Muscle of leg (tissue), 3 donors: ENCODE measurements at regions not wholly inside any gene's neighbourhood (a gene's known extent, or its start where the extent isn't known, plus 50 kb on each side); places are given as distances from the start of the nearest gene placed in this dataset.
"Not testable (repeated sequence)": the region's sequence is repeated elsewhere in the genome, so short reads cannot be mapped to it uniquely, and the experiment has no call there.

Experiments
- DNase-seq: peaks from one replicate; pipeline ENCODE4 v3.0.0; 2013
- H3K27ac ChIP-seq: one replicate; pipeline ENCODE4 v1.5.1; 2013; ENCODE audit warnings: mild to moderate bottlenecking, low read length, control low read depth
- H3K27me3 ChIP-seq: one replicate; pipeline ENCODE4 v1.6.1; 2013; ENCODE audit warnings: low read length; ENCODE audit not compliant: control insufficient read depth, insufficient read depth
- H3K36me3 ChIP-seq: one replicate; pipeline ENCODE4 v1.6.1; 2013; ENCODE audit warnings: low read length; ENCODE audit not compliant: control insufficient read depth, insufficient read depth
- H3K4me1 ChIP-seq: one replicate; pipeline ENCODE4 v1.6.1; 2013; ENCODE audit warnings: low read length; ENCODE audit not compliant: control insufficient read depth, insufficient read depth
- H3K4me3 ChIP-seq: one replicate; pipeline ENCODE4 v1.5.1; 2013; ENCODE audit warnings: low read length, control low read depth
- H3K9me3 ChIP-seq: replicated peaks from 2 replicates; pipeline ENCODE4 v1.6.1; 2013; ENCODE audit warnings: low read depth, low read length; ENCODE audit not compliant: control insufficient read depth
- WGBS: methylation state at CpG from one replicate; pipeline ENCODE4 v1.1.5; 2013; ENCODE audit warnings: missing lambda C conversion rate; ENCODE audit not compliant: insufficient coverage; 5-methylcytosine and 5-hydroxymethylcytosine counted together

DNA sequence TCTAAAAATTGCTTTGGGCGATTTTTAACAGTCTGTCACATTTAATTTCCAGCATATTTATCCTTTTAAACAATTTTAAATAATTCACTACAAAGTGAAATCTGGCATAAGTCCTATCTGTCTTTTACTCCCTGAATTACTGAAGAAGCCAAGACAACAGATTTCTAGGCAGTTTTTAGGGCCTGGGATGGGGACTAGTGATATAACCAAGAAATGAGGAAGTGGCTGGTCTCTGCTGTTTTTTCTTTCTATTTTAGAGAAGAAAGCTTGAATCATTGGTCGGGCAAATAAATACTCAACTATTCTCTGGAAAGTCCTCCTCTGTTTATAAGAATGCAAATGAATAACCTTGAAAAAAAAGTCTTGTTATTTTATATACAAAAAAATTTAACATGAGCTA, 79.7 kb upstream of the SSBP2 start:
- Histone ChIP-seq H3K27me3 (no peaks in the 10 kb centered on the region), H3K36me3 (no peaks in the 10 kb centered on the region), H3K27ac (no peak overlapping the region), H3K4me1 (peaks cover 3% of the 10 kb centered on the region), H3K4me3 (no peak overlapping the region), H3K9me3 (no peaks in the 10 kb centered on the region)
- no peak for DNase-seq
- WGBS, result no CpG with 5 or more reads among the region's 2 CpGs

DNA sequence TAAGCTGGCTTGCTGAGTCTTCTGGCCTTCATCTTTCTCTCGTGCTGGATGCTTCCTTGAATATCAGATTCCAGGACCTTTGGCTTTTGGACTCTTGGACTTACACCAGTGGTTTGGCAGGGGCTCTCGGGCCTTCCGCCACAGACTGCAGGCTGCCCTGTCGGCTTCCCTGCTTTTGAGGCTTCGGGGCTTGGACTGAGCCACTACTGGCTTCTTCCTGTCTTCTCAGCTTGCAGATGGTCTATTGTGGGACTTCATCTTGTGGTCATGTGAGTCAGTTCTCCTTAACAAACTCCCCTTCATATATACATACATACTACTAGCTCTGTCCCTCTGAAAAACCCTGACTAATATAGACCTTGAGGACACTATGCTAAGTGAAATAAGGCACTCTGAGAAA, 78.3 kb upstream of the SSBP2 start:
- Histone ChIP-seq H3K27me3 (no peaks in the 10 kb centered on the region), H3K4me3 (no peak overlapping the region), H3K9me3 (no peaks in the 10 kb centered on the region), H3K4me1 (peaks cover 8% of the 10 kb centered on the region), H3K36me3 (no peaks in the 10 kb centered on the region), H3K27ac (no peak overlapping the region)
- DNase-seq, result peak; percentile 43
- WGBS, result 90% methylated on average over 2 of the region's 5 CpGs

DNA sequence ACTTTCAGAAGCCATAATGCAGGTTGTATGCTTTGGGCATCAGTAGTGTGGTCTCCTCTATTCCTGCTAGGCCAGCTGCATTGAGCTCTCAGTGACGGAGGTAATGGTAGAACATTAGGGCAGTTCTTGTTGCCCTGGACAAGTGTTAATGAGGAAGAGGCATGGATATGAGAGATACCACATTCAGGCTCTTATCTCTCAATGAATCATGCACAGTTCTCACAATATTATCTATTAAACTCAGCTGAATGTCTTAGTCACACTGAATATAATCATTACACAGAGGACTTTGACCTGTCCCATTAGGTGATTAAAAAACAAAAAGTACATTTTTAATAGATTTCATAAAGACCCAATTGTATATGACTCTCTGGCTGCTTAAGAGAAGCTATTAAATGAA, 76.6 kb upstream of the SSBP2 start:
- H3K9me3 ChIP-seq, result no peaks in the 10 kb centered on the region
- no peak for DNase-seq
- H3K36me3 ChIP-seq, result no peaks in the 10 kb centered on the region
- H3K4me1 ChIP-seq, result peaks cover 8% of the 10 kb centered on the region
- H3K27ac ChIP-seq, result no peak overlapping the region
- no peaks in the 10 kb centered on the region for H3K27me3 ChIP-seq
- WGBS, result no CpG with 5 or more reads among the region's 1 CpG
- H3K4me3 ChIP-seq, result no peak overlapping the region

DNA sequence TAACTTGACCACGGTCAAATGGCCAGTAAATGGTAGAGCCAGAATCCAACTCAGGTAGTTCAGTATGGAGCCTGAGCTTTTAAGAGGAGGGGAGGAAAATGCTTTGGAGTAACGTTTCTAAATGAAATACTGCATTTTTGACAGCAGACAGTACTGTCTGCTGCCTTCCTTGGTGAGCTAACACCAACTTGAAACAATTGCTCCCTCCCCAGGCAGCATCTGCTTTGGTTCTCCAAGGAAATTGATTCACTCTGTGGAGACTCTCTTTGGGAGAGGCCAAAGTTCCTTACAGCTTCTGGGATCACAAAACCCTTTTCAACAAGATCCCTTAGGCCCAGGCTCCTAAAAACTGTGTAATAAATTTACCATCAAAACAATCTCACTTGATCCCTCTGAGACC, 75.2 kb upstream of the SSBP2 start:
- Histone ChIP-seq H3K27me3 (no peaks in the 10 kb centered on the region), H3K4me3 (no peak overlapping the region), H3K4me1 (peaks cover 8% of the 10 kb centered on the region), H3K27ac (no peak overlapping the region), H3K9me3 (no peaks in the 10 kb centered on the region), H3K36me3 (no peaks in the 10 kb centered on the region)
- DNase-seq, result no peak
- 66% methylated on average over 2 of the region's 2 CpGs for WGBS

DNA sequence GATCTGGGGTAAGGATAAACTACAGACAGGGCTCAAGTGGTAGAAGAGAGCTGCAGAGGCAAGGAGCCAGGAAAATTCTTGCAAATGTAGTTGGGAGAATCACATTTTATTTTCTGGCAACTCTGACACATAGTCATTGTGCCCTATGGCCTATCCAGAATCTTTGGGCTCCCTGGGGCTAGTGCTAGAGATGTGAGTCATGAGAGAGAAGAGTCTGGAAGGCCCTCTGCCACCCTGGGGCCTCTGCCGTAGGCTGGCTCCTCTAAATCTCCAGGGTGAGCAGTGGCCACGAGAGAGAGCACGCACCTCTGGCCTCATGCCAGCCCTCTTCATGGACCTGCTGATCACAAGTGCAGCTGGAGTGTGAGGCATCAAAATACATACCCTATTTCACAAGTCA, 74.3 kb upstream of the SSBP2 start:
- H3K27ac ChIP-seq, result no peak overlapping the region
- no peaks in the 10 kb centered on the region for H3K27me3 ChIP-seq
- DNase-seq, result peak; percentile 68
- H3K9me3 ChIP-seq, result no peaks in the 10 kb centered on the region
- peaks cover 8% of the 10 kb centered on the region for H3K4me1 ChIP-seq
- WGBS, result 8% methylated on average over 2 of the region's 3 CpGs
- no peaks in the 10 kb centered on the region for H3K36me3 ChIP-seq
- no peak overlapping the region for H3K4me3 ChIP-seq

DNA sequence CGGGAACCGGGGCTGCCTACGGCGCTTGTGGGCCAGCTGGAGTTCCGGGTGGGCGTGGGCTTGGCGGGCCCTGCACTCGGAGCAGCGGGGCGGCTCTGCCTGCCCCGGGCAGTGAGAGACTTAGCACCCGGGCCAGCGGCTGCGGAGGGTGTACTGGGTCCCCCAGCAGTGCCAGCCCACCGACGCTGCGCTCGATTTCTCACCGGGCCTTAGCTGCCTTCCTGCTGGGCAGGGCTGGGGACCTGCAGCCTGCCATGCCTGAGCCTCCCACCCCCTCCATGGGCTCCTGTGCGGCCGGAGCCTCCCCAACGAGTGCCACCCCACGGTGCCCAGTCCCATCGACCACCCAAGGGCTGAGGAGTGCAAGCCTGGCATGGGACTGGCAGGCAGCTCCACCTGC, 72.8 kb upstream of the SSBP2 start:
- H3K9me3 ChIP-seq, DNase-seq, H3K36me3 ChIP-seq, H3K27me3 ChIP-seq, H3K4me1 ChIP-seq, H3K4me3 ChIP-seq, H3K27ac ChIP-seq: not testable (repeated sequence)
- WGBS, result 91% methylated on average over 19 of the region's 24 CpGs

DNA sequence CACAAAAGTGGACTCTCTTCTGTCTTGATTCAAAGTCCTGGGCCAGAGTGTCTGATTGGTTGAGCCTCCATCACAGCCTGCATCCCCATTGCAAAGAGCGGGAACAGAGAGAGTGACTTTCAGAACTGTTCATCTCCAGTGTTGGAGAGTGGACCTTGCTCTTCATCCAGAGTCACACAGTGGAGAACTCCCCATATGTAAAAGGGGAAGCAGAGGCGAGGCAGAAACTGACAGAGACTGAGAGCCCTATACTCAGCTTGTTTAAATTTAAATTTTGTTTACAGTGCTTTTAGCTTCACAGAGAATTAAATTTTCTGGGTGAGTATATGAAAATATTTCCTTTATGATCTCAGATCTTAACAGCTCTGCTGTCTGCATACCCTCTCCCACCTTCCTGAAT, 70.0 kb upstream of the SSBP2 start:
- Histone ChIP-seq H3K27ac (no peak overlapping the region), H3K27me3 (no peaks in the 10 kb centered on the region), H3K4me3 (no peak overlapping the region), H3K36me3 (no peaks in the 10 kb centered on the region), H3K4me1 (peaks cover 5% of the 10 kb centered on the region), H3K9me3 (no peaks in the 10 kb centered on the region)
- WGBS, result no CpG with 5 or more reads among the region's 2 CpGs
- DNase-seq, result peak; percentile 45

DNA sequence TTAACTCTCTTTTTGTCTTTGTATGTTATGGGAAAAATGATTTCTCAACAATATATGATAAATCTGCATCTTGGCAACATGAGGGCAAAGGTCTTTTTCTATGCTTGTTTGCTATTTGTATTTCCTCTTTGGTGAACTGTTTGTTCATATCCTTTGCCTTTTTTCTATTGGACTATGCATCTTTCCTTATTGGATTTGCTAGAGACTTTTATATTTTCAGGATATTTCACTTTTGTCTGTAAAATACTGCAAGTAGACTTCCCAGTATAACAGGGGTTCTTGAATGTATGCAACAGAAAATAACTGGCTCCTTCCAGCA, 69.4 kb upstream of the SSBP2 start:
- H3K9me3 ChIP-seq, result no peaks in the 10 kb centered on the region
- no peak for DNase-seq
- peaks cover 3% of the 10 kb centered on the region for H3K4me1 ChIP-seq
- no peak overlapping the region for H3K27ac ChIP-seq
- H3K4me3 ChIP-seq, result no peak overlapping the region
- H3K27me3 ChIP-seq, result no peaks in the 10 kb centered on the region
- no peaks in the 10 kb centered on the region for H3K36me3 ChIP-seq

DNA sequence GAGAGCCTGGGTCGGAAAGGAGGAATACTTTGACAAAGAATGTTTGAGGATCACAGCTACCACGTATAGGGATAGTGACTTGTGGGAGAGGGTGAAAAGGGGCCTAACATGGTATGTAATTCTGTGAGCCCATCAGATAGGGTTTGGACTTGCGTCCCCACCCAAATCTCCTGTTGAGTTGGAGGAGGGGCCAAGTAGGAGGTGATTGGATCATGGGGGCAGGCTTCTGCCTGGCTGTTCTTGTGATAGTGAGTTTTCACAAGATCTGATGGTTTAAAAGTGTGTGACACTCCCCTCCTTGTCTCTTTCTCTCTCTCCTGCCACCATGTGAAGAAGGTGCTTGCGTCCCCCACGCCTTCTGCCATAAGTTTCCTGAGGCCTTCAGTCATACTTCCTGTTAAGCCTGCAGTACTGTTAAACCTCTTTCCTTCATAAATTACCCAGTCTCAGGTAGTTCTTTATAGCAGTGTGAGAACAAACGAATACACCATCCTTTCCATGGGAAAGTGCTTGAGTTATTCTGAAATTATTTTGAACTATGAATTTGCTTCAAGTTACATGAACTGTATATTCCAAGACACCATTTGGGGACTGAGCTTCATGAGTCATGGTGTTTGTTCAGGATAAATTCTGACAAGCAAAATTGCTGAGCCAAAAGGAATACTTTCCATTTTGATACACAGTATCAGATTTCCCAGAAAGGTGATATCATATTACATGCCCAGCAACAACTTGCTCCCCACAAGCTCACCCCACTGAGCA, 68.8 kb upstream of the SSBP2 start:
- 92% methylated on average over 2 of the region's 6 CpGs for WGBS
- H3K4me3 ChIP-seq, result no peak overlapping the region
- no peak overlapping the region for H3K27ac ChIP-seq
- no peak for DNase-seq
- H3K27me3 ChIP-seq, result no peaks in the 10 kb centered on the region
- H3K36me3 ChIP-seq, result no peaks in the 10 kb centered on the region
- no peaks in the 10 kb centered on the region for H3K9me3 ChIP-seq
- H3K4me1 ChIP-seq, result no peaks in the 10 kb centered on the region

DNA sequence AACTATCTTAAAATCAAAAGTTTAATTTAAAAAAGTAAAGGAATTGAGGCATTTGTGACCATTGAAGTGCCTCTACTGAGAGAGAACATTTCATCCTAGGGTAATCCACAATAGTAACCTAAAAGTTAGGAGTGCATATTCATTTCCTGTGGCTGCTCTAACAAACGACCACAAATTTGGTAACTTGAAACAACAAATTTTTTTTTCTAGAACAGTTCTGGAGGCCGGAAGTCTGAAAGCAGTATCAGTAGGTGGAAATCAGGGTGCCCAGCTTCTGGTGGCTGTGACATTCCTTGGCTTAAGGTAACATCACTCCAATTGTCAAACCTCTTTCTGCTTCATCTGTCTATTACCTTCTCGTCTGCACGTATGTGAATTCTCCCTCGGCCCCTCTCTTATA, 67.1 kb upstream of the SSBP2 start:
- H3K36me3 ChIP-seq, result no peaks in the 10 kb centered on the region
- no peak overlapping the region for H3K4me3 ChIP-seq
- DNase-seq, result no peak
- H3K27ac ChIP-seq, result no peak overlapping the region
- H3K9me3 ChIP-seq, result no peaks in the 10 kb centered on the region
- no peaks in the 10 kb centered on the region for H3K4me1 ChIP-seq
- WGBS, result 67% methylated on average over 3 of the region's 5 CpGs
- H3K27me3 ChIP-seq, result no peaks in the 10 kb centered on the region

DNA sequence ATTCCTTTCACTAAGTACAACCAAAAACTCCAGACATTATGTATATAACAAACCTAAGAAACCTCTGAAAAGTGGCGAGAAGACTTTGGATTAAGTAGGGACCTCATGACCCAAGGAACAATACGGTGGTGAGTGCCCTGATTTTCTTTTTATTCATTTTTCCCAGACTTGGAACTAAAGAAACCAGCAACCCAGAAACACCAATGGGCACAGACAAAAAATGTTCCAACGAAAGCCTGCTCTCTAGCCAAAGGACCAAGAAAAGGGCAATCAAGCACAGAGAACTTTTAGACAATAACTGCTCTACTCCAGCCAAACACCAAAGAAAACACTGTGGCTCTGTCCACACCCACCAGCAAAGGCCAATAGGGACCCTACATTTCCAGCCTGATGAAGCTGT, 66.2 kb upstream of the SSBP2 start:
- no peak for DNase-seq
- Histone ChIP-seq H3K9me3 (no peaks in the 10 kb centered on the region), H3K4me3 (no peak overlapping the region), H3K27ac (no peak overlapping the region), H3K4me1 (no peaks in the 10 kb centered on the region), H3K36me3 (no peaks in the 10 kb centered on the region), H3K27me3 (no peaks in the 10 kb centered on the region)
- WGBS, result no CpG with 5 or more reads among the region's 3 CpGs
